Ascending aorta (tissue), 2 donors: ENCODE measurements at regions not wholly inside any gene's neighbourhood (a gene's known extent, or its start where the extent isn't known, plus 50 kb on each side); places are given as distances from the start of the nearest gene placed in this dataset.

ENCODE experiments used
- DNase-seq, 2 donors: peaks; one replicate each; pipeline ENCODE4 v3.0.0-alpha.2; 2019; ENCODE audit warnings: low spot score in 2 of 2
- H3K27ac ChIP-seq, 2 donors: fragments of 200-600 bp; sonication (generic); one replicate each; pipeline ENCODE4 v1.5.1; 2016 to 2017; ENCODE audit warnings: mild to moderate bottlenecking in 1 of 2
- H3K27me3 ChIP-seq: fragments of 200-600 bp; sonication (generic); one replicate; pipeline ENCODE4 v1.5.1; 2017
- H3K36me3 ChIP-seq, 2 donors: fragments of 200-600 bp; sonication (generic); one replicate each; pipeline ENCODE4 v1.5.1; 2016
- H3K4me1 ChIP-seq, 2 donors: fragments of 200-600 bp; sonication (generic); one replicate each; pipeline ENCODE4 v1.5.1; 2016 to 2017; ENCODE audit warnings: mild to moderate bottlenecking in 1 of 2
- H3K4me3 ChIP-seq, 2 donors: fragments of 200-600 bp; sonication (generic); one replicate each; pipeline ENCODE4 v1.5.1; 2016 to 2017; ENCODE audit warnings: mild to moderate bottlenecking in 1 of 2
- H3K9me3 ChIP-seq, 2 donors: fragments of 200-600 bp; sonication (generic); one replicate each; pipeline ENCODE4 v1.5.1; 2016
- intact Hi-C: fragments of 100-400 bp; cut with DNase I; formaldehyde crosslinking; loops from one replicate; pipeline ENCODE4 v1.15.1; 2023
- TF ChIP-seq, protein P1 (sequence below), 3 experiments: fragments of 200-600 bp in 2 of 3; fragments of 450-650 bp in 1 of 3; sonication (generic) in 2 of 3; IDR thresholded peaks; one replicate each; pipeline ENCODE4 v1.5.1; 2016 to 2019; ENCODE audit warnings: antibody characterized with exemption in 3 of 3, mild to moderate bottlenecking in 1 of 3, moderate library complexity in 1 of 3

DNA sequence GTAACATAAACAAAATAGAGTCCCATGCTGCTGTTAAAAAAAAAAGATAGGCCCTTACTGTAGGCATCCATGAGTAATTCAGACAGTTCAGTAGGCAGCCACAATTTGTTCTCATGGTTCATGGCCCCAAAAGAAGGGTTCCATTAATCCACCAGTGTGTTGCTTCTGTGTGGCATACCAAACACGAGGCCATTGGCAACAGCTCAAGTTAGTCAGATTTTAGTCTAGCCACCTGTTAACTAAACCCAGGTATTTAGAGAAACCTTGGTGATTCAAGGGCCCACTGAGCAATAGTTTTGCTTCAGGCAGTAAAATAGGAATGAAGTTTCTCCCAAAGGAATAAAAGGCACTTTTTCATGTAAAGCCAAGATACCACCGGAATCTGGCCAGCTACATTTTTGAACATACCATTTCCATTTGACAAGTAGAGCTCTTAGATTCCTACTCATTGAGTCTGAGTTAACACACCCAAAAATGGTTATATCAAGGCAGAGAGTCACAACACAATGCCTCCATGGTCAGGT lies 80.1 kb upstream of the SRD5A2 start:
- Histone ChIP-seq H3K9me3 (no peaks in the 10 kb centered on the region), H3K4me1 (no peaks in the 10 kb centered on the region), H3K4me3 (no peak overlapping the region), H3K27me3 (no peaks in the 10 kb centered on the region), H3K27ac (no peak overlapping the region), H3K36me3 (no peaks in the 10 kb centered on the region)
- intact Hi-C loops, result no loop called here
- DNase-seq, result no peak
- TF ChIP-seq, protein P1, sequence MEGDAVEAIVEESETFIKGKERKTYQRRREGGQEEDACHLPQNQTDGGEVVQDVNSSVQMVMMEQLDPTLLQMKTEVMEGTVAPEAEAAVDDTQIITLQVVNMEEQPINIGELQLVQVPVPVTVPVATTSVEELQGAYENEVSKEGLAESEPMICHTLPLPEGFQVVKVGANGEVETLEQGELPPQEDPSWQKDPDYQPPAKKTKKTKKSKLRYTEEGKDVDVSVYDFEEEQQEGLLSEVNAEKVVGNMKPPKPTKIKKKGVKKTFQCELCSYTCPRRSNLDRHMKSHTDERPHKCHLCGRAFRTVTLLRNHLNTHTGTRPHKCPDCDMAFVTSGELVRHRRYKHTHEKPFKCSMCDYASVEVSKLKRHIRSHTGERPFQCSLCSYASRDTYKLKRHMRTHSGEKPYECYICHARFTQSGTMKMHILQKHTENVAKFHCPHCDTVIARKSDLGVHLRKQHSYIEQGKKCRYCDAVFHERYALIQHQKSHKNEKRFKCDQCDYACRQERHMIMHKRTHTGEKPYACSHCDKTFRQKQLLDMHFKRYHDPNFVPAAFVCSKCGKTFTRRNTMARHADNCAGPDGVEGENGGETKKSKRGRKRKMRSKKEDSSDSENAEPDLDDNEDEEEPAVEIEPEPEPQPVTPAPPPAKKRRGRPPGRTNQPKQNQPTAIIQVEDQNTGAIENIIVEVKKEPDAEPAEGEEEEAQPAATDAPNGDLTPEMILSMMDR (IDR thresholded peaks at IDR 0.05), result no peak

DNA sequence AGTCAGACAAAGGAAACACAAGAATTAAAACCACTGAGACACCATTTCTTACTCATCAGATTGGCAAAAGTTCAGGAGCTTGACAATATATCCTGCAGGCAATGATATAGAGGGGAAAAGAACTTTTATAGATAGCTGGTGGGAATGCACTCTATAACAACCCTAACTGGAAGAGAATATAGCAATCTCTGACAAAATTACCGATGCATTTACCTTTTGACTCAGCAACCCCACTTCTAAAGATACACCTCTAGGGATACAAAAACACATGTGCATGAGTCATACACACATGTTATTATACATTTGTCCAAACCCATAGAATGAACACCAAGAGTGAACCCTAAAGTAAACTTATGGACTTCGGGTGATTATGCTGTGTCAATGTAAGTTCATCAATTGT lies 79.4 kb upstream of the SRD5A2 start:
- Histone ChIP-seq H3K4me3 (no peak overlapping the region), H3K9me3 (no peaks in the 10 kb centered on the region), H3K36me3 (no peaks in the 10 kb centered on the region), H3K27me3 (no peaks in the 10 kb centered on the region), H3K27ac (no peak overlapping the region), H3K4me1 (no peaks in the 10 kb centered on the region)
- TF ChIP-seq, protein P1 (IDR thresholded peaks at IDR 0.05), result no peak
- intact Hi-C loops, result no loop called here
- no peak for DNase-seq

GRCh38 chr2:31654241-31654640 lies 73.5 kb upstream of the SRD5A2 start:
- Histone ChIP-seq H3K27me3 (no peaks in the 10 kb centered on the region), H3K4me1 (no peaks in the 10 kb centered on the region), H3K4me3 (no peak overlapping the region), H3K27ac (no peak overlapping the region), H3K9me3 (no peaks in the 10 kb centered on the region), H3K36me3 (no peaks in the 10 kb centered on the region)
- DNase-seq, result no peak
- TF ChIP-seq, protein P1 (IDR thresholded peaks at IDR 0.05), result no peak
- intact Hi-C loops, result no loop called here

DNA sequence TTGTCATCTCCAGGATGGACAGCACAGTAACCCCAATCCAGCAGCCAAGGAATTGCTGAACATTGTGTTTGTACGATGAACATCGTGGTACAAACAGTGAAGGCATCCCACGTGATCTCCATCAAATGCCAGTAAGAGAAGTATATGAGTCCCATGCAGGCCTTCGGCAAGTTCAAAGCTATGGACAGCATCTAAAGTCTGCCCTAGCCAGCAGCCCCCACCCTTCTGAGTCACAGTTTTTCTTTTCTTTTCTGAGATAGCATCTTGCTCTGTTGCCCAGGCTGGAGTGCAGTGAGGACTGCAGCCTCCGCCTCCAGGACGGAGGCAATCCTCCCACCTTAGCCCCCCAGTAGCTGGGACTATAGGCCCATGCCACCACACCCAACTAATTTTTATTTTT lies 71.0 kb upstream of the SRD5A2 start:
- Histone ChIP-seq H3K27me3 (no peaks in the 10 kb centered on the region), H3K4me1 (no peaks in the 10 kb centered on the region), H3K9me3 (no peaks in the 10 kb centered on the region), H3K27ac (no peak overlapping the region), H3K36me3 (no peaks in the 10 kb centered on the region), H3K4me3 (no peak overlapping the region)
- DNase-seq, result no peak
- TF ChIP-seq, protein P1 (IDR thresholded peaks at IDR 0.05), result no peak
- intact Hi-C loops, result no loop called here

GRCh38 chr2:31651267-31651666 lies 70.5 kb upstream of the SRD5A2 start:
- no peaks in the 10 kb centered on the region for H3K27me3 ChIP-seq
- H3K27ac ChIP-seq, result no peak overlapping the region
- no peak for DNase-seq
- TF ChIP-seq, protein P1 (IDR thresholded peaks at IDR 0.05), result no peak
- no peaks in the 10 kb centered on the region for H3K9me3 ChIP-seq
- H3K4me1 ChIP-seq, result no peaks in the 10 kb centered on the region
- H3K4me3 ChIP-seq, result no peak overlapping the region
- H3K36me3 ChIP-seq, result no peaks in the 10 kb centered on the region
- intact Hi-C loops, result no loop called here

- DNase-seq, result no peak
- intact Hi-C loops, result no loop called here
These were observed 63.8 kb upstream of the SRD5A2 start for GRCh38 chr2:31644551-31644950.

More at GRCh38 chr2:31644551-31644950, 63.8 kb upstream of the SRD5A2 start:
- H3K4me3 ChIP-seq, result no peak overlapping the region
- H3K27me3 ChIP-seq, result no peaks in the 10 kb centered on the region
- TF ChIP-seq, protein P1 (IDR thresholded peaks at IDR 0.05), result no peak
- no peaks in the 10 kb centered on the region for H3K9me3 ChIP-seq
- no peak overlapping the region for H3K27ac ChIP-seq
- no peaks in the 10 kb centered on the region for H3K4me1 ChIP-seq
- H3K36me3 ChIP-seq, result no peaks in the 10 kb centered on the region
